H1 (cell line): ENCODE measurements at regions not wholly inside any gene's neighbourhood (a gene's known extent, or its start where the extent isn't known, plus 50 kb on each side); places are given as distances from the start of the nearest gene placed in this dataset.

Experiments
- CTCF ChIA-PET: fragments of 300-600 bp; sonication (Branson Sonifier 250); formaldehyde crosslinking; loops from one replicate; lab custom pipeline; 2021; ENCODE audit not compliant: partially characterized antibody; lab: Charles Lee
- POLR2A ChIA-PET: fragments of 300-600 bp; sonication (Branson Sonifier 250); formaldehyde crosslinking; loops from one replicate; lab custom pipeline; 2021; ENCODE audit warnings: inconsistent platforms; ENCODE audit not compliant: partially characterized antibody; lab: Charles Lee
- DNase-seq, 2 experiments: peaks; one replicate each; pipeline versions ENCODE4 v3.0.0 to v3.0.0-alpha.2; 2010 to 2022; ENCODE audit warnings: low spot score in 2 of 2, low read depth in 1 of 2, mixed read lengths in 1 of 2
- FAIRE-seq: peaks from 2 replicates; lab custom pipeline; 2011; peaks lifted over from hg19 to GRCh38; lab: Jason Lieb, UNC
- H2AFZ ChIP-seq: 2 replicates; pipeline ENCODE4 v1.8.1; 2012; ENCODE audit warnings: low read length, inconsistent platforms
- H2AK5ac ChIP-seq: 2 replicates; pipeline ENCODE4 v1.6.1; 2013; ENCODE audit warnings: low read depth, low read length
- H2BK120ac ChIP-seq: replicated peaks from 2 replicates; pipeline ENCODE3; 2013; ENCODE audit warnings: low read depth, low read length, inconsistent platforms
- H2BK12ac ChIP-seq: 2 replicates; pipeline ENCODE4 v1.6.1; 2013; ENCODE audit warnings: low read depth, low read length
- H2BK15ac ChIP-seq: 2 replicates; pipeline ENCODE4 v1.6.1; 2013; ENCODE audit warnings: low read length
- H2BK20ac ChIP-seq: 2 replicates; pipeline ENCODE4 v1.6.1; 2013; ENCODE audit warnings: low read length
- H2BK5ac ChIP-seq: 2 replicates; pipeline ENCODE4 v1.6.1; 2013; ENCODE audit warnings: low read depth, low read length
- H3K14ac ChIP-seq: 2 replicates; pipeline ENCODE4 v1.6.1; 2013; ENCODE audit warnings: inconsistent platforms; ENCODE audit not compliant: insufficient read length
- H3K18ac ChIP-seq: 2 replicates; pipeline ENCODE4 v1.6.1; 2013; ENCODE audit warnings: low read length; ENCODE audit errors: extremely low read depth
- H3K23ac ChIP-seq: 2 replicates; pipeline ENCODE4 v1.6.1; 2013; ENCODE audit warnings: inconsistent platforms; ENCODE audit not compliant: insufficient read length
- H3K23me2 ChIP-seq: 2 replicates; pipeline ENCODE4 v1.6.1; 2013; ENCODE audit warnings: low read depth, low read length
- H3K27ac ChIP-seq: 2 replicates; pipeline ENCODE4 v1.6.1; 2011; ENCODE audit warnings: low read depth, low read length, inconsistent platforms
- H3K27me3 ChIP-seq, 4 experiments: replicated peaks in 1 of 4; 1 replicate in 1 of 4; 2 replicates in 3 of 4; pipeline versions ENCODE4 v1.6.1 to v1.8.1; 2011 to 2013; ENCODE audit warnings: low read length in 3 of 4, mild to moderate bottlenecking in 3 of 4, inconsistent platforms in 2 of 4, mixed read lengths in 2 of 4, moderate library complexity in 1 of 4; ENCODE audit not compliant: control insufficient read depth in 3 of 4, insufficient read depth in 3 of 4; ENCODE audit errors: extremely low read depth in 1 of 4
- H3K36me3 ChIP-seq, 4 experiments: 2 replicates each; pipeline versions ENCODE4 v1.6.1 to v1.8.1; 2011 to 2013; ENCODE audit warnings: mild to moderate bottlenecking in 4 of 4, low read length in 3 of 4, moderate library complexity in 2 of 4, control low read depth in 1 of 4, inconsistent platforms in 1 of 4; ENCODE audit not compliant: insufficient read depth in 4 of 4, control insufficient read depth in 2 of 4
- H3K4ac ChIP-seq: replicated peaks from 2 replicates; pipeline ENCODE3; 2013; ENCODE audit warnings: low read length, low read depth, mixed read lengths, inconsistent platforms; ENCODE audit not compliant: insufficient read length
- H3K4me1 ChIP-seq, 4 experiments: replicated peaks in 1 of 4; 1 replicate in 1 of 4; 2 replicates in 3 of 4; pipeline versions ENCODE4 v1.6.1 to v1.8.1; 2011 to 2013; ENCODE audit warnings: low read length in 3 of 4, inconsistent platforms in 2 of 4, mixed read lengths in 1 of 4; ENCODE audit not compliant: insufficient read depth in 4 of 4, control insufficient read depth in 3 of 4
- H3K4me2 ChIP-seq, 2 experiments: 2 replicates each; pipeline versions ENCODE4 v1.6.1 to v1.8.1; 2011 to 2013; ENCODE audit warnings: low read depth in 2 of 2, low read length in 2 of 2, control low read depth in 1 of 2, inconsistent platforms in 1 of 2, mild to moderate bottlenecking in 1 of 2; ENCODE audit not compliant: insufficient read depth in 1 of 2
- H3K4me3 ChIP-seq, 4 experiments: fragments of 200-600, 300-600 bp in 1 of 4; sonication (generic), shearing (Covaris generic), sonication (Bioruptor Twin) in 1 of 4; 2 replicates each; pipeline versions ENCODE4 v1.5.1 to v1.8.1; 2011 to 2016; ENCODE audit warnings: low read length in 4 of 4, low read depth in 3 of 4, control low read depth in 2 of 4, inconsistent platforms in 2 of 4, mild to moderate bottlenecking in 2 of 4, mixed read lengths in 1 of 4, moderate library complexity in 1 of 4; ENCODE audit not compliant: insufficient read depth in 2 of 4; ENCODE audit errors: extremely low read depth in 1 of 4
- H3K56ac ChIP-seq: replicated peaks from 2 replicates; pipeline ENCODE3; 2013; ENCODE audit warnings: low read depth, mild to moderate bottlenecking, mixed read lengths, low read length, inconsistent platforms; ENCODE audit not compliant: insufficient read length
- H3K79me1 ChIP-seq: 2 replicates; pipeline ENCODE4 v1.6.1; 2013; ENCODE audit warnings: low read depth, low read length, control low read depth
- H3K79me2 ChIP-seq, 2 experiments: 2 replicates each; pipeline versions ENCODE4 v1.6.1 to v1.8.1; 2012 to 2013; ENCODE audit warnings: low read length in 2 of 2, mild to moderate bottlenecking in 2 of 2, inconsistent platforms in 1 of 2; ENCODE audit not compliant: insufficient read depth in 2 of 2, control insufficient read depth in 1 of 2
- H3K9ac ChIP-seq, 4 experiments: replicated peaks in 1 of 4; 1 replicate in 1 of 4; 2 replicates in 3 of 4; pipeline versions ENCODE4 v1.6.1 to v1.8.1; 2011 to 2013; ENCODE audit warnings: low read depth in 3 of 4, low read length in 3 of 4, control low read depth in 2 of 4, mild to moderate bottlenecking in 2 of 4, moderate library complexity in 2 of 4, inconsistent platforms in 1 of 4; ENCODE audit errors: extremely low read depth in 1 of 4
- H3K9me3 ChIP-seq, 2 experiments: 2 replicates each; pipeline versions ENCODE4 v1.6.1 to v1.8.1; 2012 to 2013; ENCODE audit warnings: mild to moderate bottlenecking in 2 of 2, moderate library complexity in 2 of 2, control low read depth in 1 of 2, inconsistent platforms in 1 of 2, low read depth in 1 of 2, low read length in 1 of 2, mixed read lengths in 1 of 2; ENCODE audit not compliant: insufficient read depth in 2 of 2
- H4K20me1 ChIP-seq, 2 experiments: replicated peaks in 1 of 2; 2 replicates each; pipeline versions ENCODE3 to v1.8.1; 2011 to 2013; ENCODE audit warnings: inconsistent platforms in 2 of 2, low read length in 2 of 2, mild to moderate bottlenecking in 1 of 2; ENCODE audit not compliant: insufficient read depth in 2 of 2, control insufficient read depth in 1 of 2
- H4K5ac ChIP-seq: 2 replicates; pipeline ENCODE4 v1.6.1; 2013; ENCODE audit warnings: low read length, low read depth, mixed read lengths, inconsistent platforms; ENCODE audit not compliant: insufficient read length
- H4K8ac ChIP-seq: 2 replicates; pipeline ENCODE4 v1.8.0; 2013; ENCODE audit warnings: mild to moderate bottlenecking, moderate library complexity, low read length, inconsistent platforms; ENCODE audit not compliant: insufficient read depth; ENCODE audit errors: extremely low read depth
- H4K91ac ChIP-seq: replicated peaks from 2 replicates; pipeline ENCODE3; 2013; ENCODE audit warnings: low read length, mixed read lengths, inconsistent platforms; ENCODE audit not compliant: insufficient read length
- BRCA1 ChIP-seq: IDR thresholded peaks from 2 replicates; pipeline ENCODE4 v1.6.1; 2012; ENCODE audit warnings: low read depth, low read length, improper control_type of control experiment
- CTBP2 ChIP-seq: IDR thresholded peaks from 2 replicates; pipeline ENCODE4 v1.7.0; 2011; ENCODE audit warnings: borderline replicate concordance, mild to moderate bottlenecking, moderate library complexity, mixed read lengths, low read length; ENCODE audit not compliant: insufficient read depth, insufficient read length
- TBP ChIP-seq: IDR thresholded peaks from 2 replicates; pipeline ENCODE4 v1.6.1; 2011; ENCODE audit warnings: low read depth, low read length, improper control_type of control experiment
- WGBS, 2 experiments: shearing (Covaris generic) in 1 of 2; methylation state at CpG; one replicate each; pipeline versions ENCODE4 v1.1.6 to v1.1.7; 2013 to 2015; ENCODE audit warnings: low lambda C conversion rate in 2 of 2, mixed read lengths in 2 of 2, inconsistent platforms in 1 of 2, low coverage in 1 of 2, missing lambda C conversion rate in 1 of 2; ENCODE audit not compliant: insufficient replicate concordance in 2 of 2, insufficient coverage in 1 of 2, insufficient read length in 1 of 2; ENCODE audit errors: extremely low coverage in 1 of 2, missing lambda C conversion rate in 1 of 2; 5-methylcytosine and 5-hydroxymethylcytosine counted together
- TF ChIP-seq, protein P1 (sequence below): IDR thresholded peaks from 2 replicates; pipeline ENCODE4 v1.6.1; 2012; ENCODE audit warnings: inconsistent platforms

GRCh38 chr20:23148731-23149570 is 62.8 kb upstream of the CD93 start:
- 95% methylated on average over 10 of the region's 10 CpGs; no CpG with 5 or more reads in 1 of the 2 experiments for WGBS, 2 experiments
- Histone ChIP-seq H3K36me3 (no peaks in the 10 kb centered on the region), H3K18ac (no peak overlapping the region), H3K4me2 (no peak overlapping the region)
- TF ChIP-seq, protein P1, sequence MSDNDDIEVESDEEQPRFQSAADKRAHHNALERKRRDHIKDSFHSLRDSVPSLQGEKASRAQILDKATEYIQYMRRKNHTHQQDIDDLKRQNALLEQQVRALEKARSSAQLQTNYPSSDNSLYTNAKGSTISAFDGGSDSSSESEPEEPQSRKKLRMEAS: no peak
- TF ChIP-seq BRCA1 (no peak), CTBP2 (no peak), TBP (no peak)
- TF ChIP-seq, all 59 proteins: peak for 0
- H2BK15ac ChIP-seq: 0 out of 2 replicates have a peak overlapping the region, but pooled peaks have one; percentile 29
- H3K4me3 ChIP-seq: no peak overlapping the region
- no peak overlapping the region for H2AFZ ChIP-seq
- no peak overlapping the region for H3K27ac ChIP-seq
- H3K79me2 ChIP-seq: no peaks in the 10 kb centered on the region
- ChIA-PET POLR2A (no interaction called here), CTCF (interaction anchor here (0.7 to 1.0 kb wide), 2 partner anchors 33 to 96 kb away, joined by 3 to 6 read pairs; no protein-coding TSS in a partner anchor)
- no peak overlapping the region for H2BK20ac ChIP-seq
- H3K4ac ChIP-seq: no peak overlapping the region
- H4K91ac ChIP-seq: no peak overlapping the region
- no peak overlapping the region for H2BK5ac ChIP-seq
- peaks cover 0 to 3% (median 0%) of the 10 kb centered on the region in 4 experiments; a peak in 2 of 7 replicates for H3K4me1 ChIP-seq
- DNase-seq (peak in 1 of 2 experiments; percentile 16), FAIRE-seq (no peak)
- peak overlapping the region; percentile 84; the same call in 1 of the 2 replicates for H2BK12ac ChIP-seq
- H3K27me3 ChIP-seq: no peaks in the 10 kb centered on the region
- H3K23ac ChIP-seq: no peak overlapping the region
- no peak overlapping the region for H3K56ac ChIP-seq
- no peak overlapping the region; the same call in 1 of the 2 replicates for H4K8ac ChIP-seq
- H4K20me1 ChIP-seq: no peaks in the 10 kb centered on the region
- H3K9ac ChIP-seq: no peak overlapping the region
- H3K14ac ChIP-seq: no peak overlapping the region
- H2BK120ac ChIP-seq: no peak overlapping the region
- H3K9me3 ChIP-seq: no peaks in the 10 kb centered on the region
- no peak overlapping the region for H4K5ac ChIP-seq
- H2AK5ac ChIP-seq: no peak overlapping the region
- H3K23me2 ChIP-seq: 0 out of 2 replicates have a peak, but pooled peaks cover 2% of the 10 kb centered on the region
- no peaks in the 10 kb centered on the region for H3K79me1 ChIP-seq
